NCI-H510A treated with DMSO at 0.1 percent for 48 hours (cell line): ENCODE measurements at regions not wholly inside any gene's neighbourhood (a gene's known extent, or its start where the extent isn't known, plus 50 kb on each side); places are given as distances from the start of the nearest gene placed in this dataset.

Source experiments
- DNase-seq: peaks from one replicate; lab custom pipeline; 2025; lab: John Stamatoyannopoulos, UW

DNA sequence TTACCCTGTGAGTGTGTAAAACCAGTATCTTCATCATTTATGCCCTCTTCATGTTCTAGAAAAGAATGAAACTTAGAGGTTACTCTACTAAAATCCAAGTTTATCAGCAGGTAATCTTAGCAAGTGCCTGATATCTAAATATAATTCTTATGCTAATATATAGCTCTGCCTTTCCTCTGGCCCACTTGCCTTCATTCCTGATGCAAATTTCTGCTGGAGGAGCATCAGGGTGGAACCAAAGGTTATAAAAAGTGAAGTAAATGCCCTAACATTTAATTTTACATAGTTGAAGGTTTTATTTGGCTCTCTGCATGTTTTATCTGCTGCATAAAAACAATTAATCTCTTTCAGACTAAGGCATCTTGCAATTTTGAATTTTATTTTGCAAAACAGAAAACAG, 936.2 kb downstream of the ROBO2 start:
- no peak for DNase-seq

GRCh38 chr3:78003090-78003489, 963.2 kb downstream of the ROBO2 start:
- no peak for DNase-seq

DNA sequence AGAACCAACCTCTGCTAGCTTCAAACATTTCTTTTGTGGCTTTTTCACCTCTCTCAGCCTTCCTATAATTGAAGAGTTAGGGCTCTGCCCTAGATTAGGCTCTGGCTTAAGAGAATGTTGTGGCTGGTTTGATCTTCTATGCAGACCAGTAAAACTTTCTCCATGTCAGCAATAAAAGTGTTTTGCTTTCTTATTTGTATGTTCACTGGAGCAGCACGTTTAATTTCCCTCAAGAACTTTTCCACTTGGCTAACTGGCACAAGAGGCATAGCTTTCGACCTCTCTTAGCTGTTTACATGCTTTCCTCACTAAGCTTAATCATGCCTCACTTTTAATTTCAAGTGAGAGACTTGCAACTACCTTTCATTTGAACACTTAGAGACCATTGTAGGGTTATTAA, 964.7 kb downstream of the ROBO2 start:
- no peak for DNase-seq

GRCh38 chr3:78013653-78014052, 973.8 kb downstream of the ROBO2 start:
- DNase-seq: no peak

DNA sequence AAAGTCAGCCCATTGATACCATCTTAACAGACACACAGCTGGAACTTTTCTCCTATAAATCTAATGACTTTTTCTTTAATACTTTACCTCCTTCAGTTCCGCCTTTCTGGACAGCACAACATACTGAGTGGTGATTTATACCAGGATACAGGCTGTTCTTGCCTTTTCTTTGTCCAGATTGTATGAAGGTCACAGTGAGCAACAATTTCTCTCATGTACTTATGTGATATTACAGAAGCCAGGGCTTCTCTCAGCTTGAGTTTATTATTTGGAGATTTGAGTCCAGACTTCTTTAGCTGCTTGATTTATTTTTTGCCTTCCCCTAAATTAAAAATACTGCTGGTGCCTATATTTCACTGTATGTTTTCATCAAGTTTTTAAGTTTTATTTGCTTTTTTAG, 976.0 kb downstream of the ROBO2 start:
- DNase-seq: no peak

DNA sequence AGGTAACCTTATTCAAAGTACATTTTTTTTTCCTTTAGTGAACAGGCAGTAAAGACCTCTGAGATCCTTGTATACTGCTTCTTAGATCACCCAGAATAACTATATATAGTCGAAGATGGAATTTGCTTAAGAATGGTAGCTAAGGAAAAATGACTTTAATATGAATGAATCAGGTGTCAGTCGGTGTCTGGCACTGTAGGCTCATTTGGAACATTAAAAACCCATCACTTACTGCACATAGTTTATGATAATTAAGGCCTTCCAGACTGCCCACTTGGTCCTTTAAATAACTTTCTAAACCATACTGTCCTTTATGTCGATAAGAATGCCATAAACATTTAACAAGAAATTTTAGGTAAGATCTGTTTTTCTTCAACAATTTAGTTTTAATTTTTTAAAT, 981.8 kb downstream of the ROBO2 start:
- DNase-seq: no peak

DNA sequence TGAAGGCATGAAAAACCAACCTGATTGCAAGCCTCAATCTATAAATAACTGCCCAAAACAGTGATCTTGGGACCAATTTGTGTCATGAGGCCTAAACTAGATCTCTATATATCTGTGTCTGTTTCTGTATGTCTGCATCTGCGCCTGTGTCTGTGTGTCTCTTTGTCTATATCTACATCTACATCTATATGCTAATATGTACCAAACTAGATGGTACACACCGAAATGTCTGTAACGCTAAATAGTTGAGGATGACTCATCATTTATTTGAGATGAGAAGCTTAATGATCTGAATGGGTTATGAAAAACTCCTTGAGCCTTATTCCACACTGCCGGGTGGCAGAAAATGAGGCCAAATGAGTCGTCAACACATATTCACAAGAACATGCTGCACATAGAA, 982.3 kb downstream of the ROBO2 start:
- no peak for DNase-seq

DNA sequence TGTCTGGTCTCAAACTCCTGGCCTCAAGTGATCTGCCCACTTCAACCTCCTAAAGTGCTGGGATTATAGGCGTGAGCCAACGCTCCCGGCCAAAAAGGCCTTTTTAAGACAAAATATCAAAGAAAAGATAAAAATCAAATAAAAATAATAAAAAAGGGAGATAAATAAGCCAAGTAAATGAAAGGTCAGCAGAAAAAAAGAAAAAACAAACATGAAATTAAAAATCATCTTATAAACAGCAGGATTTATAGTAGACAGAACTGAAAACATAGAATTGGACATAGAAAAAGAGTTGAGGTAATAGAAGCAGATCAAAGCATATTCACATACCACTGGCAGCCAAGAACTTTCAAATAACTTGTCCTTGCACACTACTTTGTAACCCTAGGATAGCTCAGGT, 983.4 kb downstream of the ROBO2 start:
- DNase-seq: no peak

GRCh38 chr3:78025916-78026315, 986.0 kb downstream of the ROBO2 start:
- DNase-seq: no peak

DNA sequence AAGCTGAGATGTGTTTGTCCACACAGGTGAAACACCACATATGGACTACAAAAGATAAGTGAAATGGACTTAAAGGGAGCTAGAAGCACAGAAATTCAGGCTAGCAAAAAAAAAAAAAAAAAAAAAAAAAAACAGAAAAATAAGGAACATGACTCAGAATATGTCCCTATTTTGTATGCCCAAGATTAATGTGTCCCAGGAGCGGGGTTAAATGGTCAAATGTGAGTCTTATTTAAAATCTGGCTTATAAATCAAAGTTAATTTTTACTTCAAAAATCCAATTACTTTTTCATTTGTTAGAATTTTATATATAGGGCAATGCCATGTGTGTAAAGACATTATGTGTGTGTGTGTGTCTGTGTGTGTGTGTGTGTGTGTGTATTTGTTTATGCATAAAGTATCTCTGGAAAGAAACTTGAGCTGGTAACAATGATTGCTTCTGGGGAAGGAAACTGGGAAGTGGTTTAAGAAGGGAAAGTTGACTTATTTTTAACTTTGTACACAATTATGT, 986.5 kb downstream of the ROBO2 start:
- no peak for DNase-seq

DNA sequence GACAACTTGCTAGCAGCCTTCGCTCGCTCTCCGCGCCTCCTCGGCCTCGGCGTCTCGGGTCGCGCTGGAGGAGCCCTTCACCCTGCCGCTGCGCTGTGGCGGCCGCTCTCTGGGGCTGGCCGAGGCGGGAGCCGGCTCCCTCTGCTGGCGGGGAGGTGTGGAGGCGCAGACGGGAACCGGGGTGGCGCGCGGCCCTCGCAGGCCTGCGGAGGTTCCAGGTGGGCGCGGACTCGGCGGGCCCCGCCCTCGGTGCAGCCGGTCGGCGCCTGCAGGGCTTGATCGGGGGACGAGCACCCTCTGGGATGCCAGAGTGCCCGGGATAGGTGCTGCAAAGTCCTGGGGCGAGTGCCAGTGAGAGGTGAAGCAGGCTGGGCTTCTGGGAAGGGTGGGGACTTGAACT, 989.9 kb downstream of the ROBO2 start:
- DNase-seq: no peak

GRCh38 chr3:78035131-78035641, 995.3 kb downstream of the ROBO2 start:
- DNase-seq: no peak

DNA sequence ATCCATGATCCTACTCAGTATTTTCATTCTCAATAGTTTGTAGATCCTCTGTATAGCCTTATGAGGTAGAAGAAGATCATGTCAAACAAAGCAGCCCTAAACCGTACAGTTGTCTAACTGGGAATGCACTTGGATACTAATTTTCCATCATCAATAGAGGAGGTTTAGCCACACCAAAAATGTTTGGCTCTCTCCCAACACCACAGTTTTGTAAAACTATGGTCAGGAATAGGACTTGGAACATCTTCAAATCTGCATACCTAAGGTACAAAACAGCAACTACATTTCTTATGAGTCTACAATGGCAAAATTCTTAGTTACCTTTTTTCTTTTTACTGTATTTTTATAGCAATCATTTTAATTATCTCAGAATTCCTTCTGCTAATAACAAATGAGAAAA, 1001.6 kb downstream of the ROBO2 start:
- no peak for DNase-seq

- no peak for DNase-seq
Measured at GRCh38 chr3:78046566-78046965, 1006.7 kb downstream of the ROBO2 start.

- no peak for DNase-seq
Measured at GRCh38 chr3:78048698-78049097, 1008.8 kb downstream of the ROBO2 start.

- DNase-seq: no peak
Measured at GRCh38 chr3:78049521-78049920, 1009.6 kb downstream of the ROBO2 start.

GRCh38 chr3:78050276-78051065, 1010.6 kb downstream of the ROBO2 start:
- DNase-seq: no peak

GRCh38 chr3:78052746-78053145, 1012.8 kb downstream of the ROBO2 start:
- no peak for DNase-seq

GRCh38 chr3:78066287-78066686, 1026.4 kb downstream of the ROBO2 start:
- no peak for DNase-seq

DNA sequence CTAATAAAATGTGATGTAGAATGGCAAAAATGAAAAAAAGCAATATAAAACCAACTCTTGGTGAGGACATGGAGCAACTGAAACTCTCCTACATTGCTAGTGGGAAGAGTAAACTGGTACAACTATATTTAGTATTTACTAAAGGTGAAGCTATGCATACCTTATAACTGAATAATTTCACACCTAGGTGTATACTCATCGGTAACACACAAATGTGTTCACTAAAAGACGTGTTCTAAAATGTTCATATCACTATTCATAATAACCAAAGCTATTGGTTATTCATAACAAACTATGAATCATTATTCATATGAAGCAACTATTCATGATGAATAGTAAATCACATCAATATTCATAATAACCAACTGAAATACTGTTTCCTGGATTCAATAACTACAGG, 1030.3 kb downstream of the ROBO2 start:
- no peak for DNase-seq

GRCh38 chr3:78076379-78076778, 1036.5 kb downstream of the ROBO2 start:
- DNase-seq: no peak

GRCh38 chr3:78077178-78077577, 1037.3 kb downstream of the ROBO2 start:
- DNase-seq: no peak

DNA sequence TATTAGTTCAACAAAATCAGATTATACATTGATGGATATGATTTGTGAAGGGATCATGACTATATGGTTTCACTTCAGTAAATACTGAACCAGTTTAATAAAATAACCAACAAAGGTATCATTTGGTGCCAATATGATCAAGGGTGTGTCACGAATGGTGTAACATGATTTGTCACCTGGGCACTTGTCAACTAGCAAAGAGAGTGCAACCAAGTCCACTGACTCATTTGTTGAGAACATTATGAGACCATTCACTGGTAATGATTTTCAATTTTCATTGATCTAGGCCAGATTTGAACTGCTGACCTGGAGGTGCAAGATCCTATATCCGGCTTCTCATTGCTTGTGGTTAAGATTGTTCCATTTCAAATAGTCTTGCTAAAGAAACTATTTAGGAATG, 1037.9 kb downstream of the ROBO2 start:
- no peak for DNase-seq

DNA sequence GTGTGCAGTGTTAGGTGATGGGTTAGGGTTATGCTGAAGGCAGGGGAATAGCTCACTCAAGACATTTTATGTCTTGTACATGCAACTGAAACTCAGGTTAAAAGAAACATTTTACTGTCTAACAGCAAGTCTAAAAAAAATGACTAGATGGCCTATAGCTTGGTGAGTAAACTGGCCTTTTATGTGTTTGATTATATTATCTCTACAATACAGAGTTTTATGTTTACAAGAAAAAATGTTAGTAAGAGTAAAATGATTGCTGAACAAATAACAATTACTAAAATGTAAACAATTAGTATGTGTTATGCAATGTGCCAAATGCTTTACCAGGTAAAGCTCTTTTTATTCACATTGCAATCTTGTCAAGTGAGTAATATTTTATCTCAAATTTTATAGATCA, 1039.6 kb downstream of the ROBO2 start:
- no peak for DNase-seq
